HS-27A (cell line): ENCODE measurements at regions not wholly inside any gene's neighbourhood (a gene's known extent, or its start where the extent isn't known, plus 50 kb on each side); places are given as distances from the start of the nearest gene placed in this dataset.
"Not testable (repeated sequence)": the region's sequence is repeated elsewhere in the genome, so short reads cannot be mapped to it uniquely, and the experiment has no call there.

Experiments
- DNase-seq: peaks from one replicate; pipeline ENCODE4 v3.0.0-alpha.2; 2012; ENCODE audit warnings: low read depth, missing footprints

- DNase-seq = no peak
These were observed 112.0 kb downstream of the TMX1 start for GRCh38 chr14:51351997-51352396.

- DNase-seq = no peak
These were observed 113.9 kb downstream of the TMX1 start for GRCh38 chr14:51353901-51354300.

GRCh38 chr14:51354846-51355245 is 114.8 kb downstream of the TMX1 start:
- no peak for DNase-seq

GRCh38 chr14:51356381-51356780 is 116.3 kb downstream of the TMX1 start:
- no peak for DNase-seq

- DNase-seq = no peak
These were observed 117.2 kb downstream of the TMX1 start for GRCh38 chr14:51357250-51357649.

GRCh38 chr14:51360592-51360991 is 120.5 kb downstream of the TMX1 start:
- no peak for DNase-seq

- no peak for DNase-seq
These were observed 125.4 kb downstream of the TMX1 start for GRCh38 chr14:51365241-51365965.

- not testable (repeated sequence) for DNase-seq
These were observed 126.4 kb downstream of the TMX1 start for GRCh38 chr14:51366460-51366859.

- DNase-seq = not testable (repeated sequence)
These were observed 127.0 kb downstream of the TMX1 start for GRCh38 chr14:51366866-51367599.

GRCh38 chr14:51367600-51367931 is 127.5 kb downstream of the TMX1 start:
- DNase-seq = no peak

GRCh38 chr14:51368721-51369163 is 128.7 kb downstream of the TMX1 start:
- peak; percentile 78 for DNase-seq

- no peak for DNase-seq
These were observed 129.8 kb downstream of the TMX1 start for GRCh38 chr14:51369814-51370213.

GRCh38 chr14:51370758-51371386 is 130.8 kb downstream of the TMX1 start:
- no peak for DNase-seq

GRCh38 chr14:51377186-51377585 is 137.1 kb downstream of the TMX1 start:
- DNase-seq = not testable (repeated sequence)

- DNase-seq = no peak
These were observed 142.5 kb downstream of the TMX1 start for GRCh38 chr14:51382506-51382905.

- no peak for DNase-seq
These were observed 146.4 kb downstream of the TMX1 start for GRCh38 chr14:51386411-51386810.

GRCh38 chr14:51386983-51387735 is 147.1 kb downstream of the TMX1 start:
- no peak for DNase-seq

GRCh38 chr14:51392416-51392815 is 152.4 kb downstream of the TMX1 start:
- DNase-seq = no peak

GRCh38 chr14:51394384-51394783 is 154.3 kb downstream of the TMX1 start:
- DNase-seq = no peak

- no peak for DNase-seq
These were observed 154.8 kb downstream of the TMX1 start for GRCh38 chr14:51394804-51395203.

- peak; percentile 87 for DNase-seq
These were observed 155.4 kb downstream of the TMX1 start for GRCh38 chr14:51395361-51395849.

- DNase-seq = peak; percentile 96
These were observed 156.3 kb downstream of the TMX1 start for GRCh38 chr14:51396222-51396815.
